ENCODE measurements at regions not wholly inside any gene's neighbourhood (a gene's known extent, or its start where the extent isn't known, plus 50 kb on each side); places are given as distances from the start of the nearest gene placed in this dataset.

DNA sequence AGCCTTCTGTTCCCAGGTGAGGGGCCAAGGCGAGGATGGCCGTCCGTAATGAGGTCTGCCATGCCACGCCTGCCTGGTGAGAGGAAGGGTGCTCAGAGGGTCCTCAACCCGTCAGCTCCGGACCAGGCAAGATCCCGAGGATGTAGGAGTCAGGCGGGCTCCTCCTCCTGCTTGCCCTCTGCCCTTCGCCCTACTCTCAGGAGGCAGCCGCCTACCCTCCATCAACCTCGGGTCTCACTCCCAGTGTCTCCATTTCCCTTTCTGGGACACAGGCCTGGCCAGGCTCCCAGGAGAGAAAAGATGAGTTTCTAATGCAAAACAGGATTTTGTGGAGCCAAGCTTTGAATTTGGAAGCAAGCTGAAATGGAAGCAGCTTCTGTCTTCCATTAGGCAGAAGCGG lies 184.0 kb downstream of the PTPN20 start:
- no peak for TF ChIP-seq POLR2A (IDR thresholded peaks at IDR 0.05)
- TF ChIP-seq, protein P1, sequence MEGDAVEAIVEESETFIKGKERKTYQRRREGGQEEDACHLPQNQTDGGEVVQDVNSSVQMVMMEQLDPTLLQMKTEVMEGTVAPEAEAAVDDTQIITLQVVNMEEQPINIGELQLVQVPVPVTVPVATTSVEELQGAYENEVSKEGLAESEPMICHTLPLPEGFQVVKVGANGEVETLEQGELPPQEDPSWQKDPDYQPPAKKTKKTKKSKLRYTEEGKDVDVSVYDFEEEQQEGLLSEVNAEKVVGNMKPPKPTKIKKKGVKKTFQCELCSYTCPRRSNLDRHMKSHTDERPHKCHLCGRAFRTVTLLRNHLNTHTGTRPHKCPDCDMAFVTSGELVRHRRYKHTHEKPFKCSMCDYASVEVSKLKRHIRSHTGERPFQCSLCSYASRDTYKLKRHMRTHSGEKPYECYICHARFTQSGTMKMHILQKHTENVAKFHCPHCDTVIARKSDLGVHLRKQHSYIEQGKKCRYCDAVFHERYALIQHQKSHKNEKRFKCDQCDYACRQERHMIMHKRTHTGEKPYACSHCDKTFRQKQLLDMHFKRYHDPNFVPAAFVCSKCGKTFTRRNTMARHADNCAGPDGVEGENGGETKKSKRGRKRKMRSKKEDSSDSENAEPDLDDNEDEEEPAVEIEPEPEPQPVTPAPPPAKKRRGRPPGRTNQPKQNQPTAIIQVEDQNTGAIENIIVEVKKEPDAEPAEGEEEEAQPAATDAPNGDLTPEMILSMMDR (IDR thresholded peaks at IDR 0.05) = no peak
